NCI-H2227 (cell line): ENCODE measurements at regions not wholly inside any gene's neighbourhood (a gene's known extent, or its start where the extent isn't known, plus 50 kb on each side); places are given as distances from the start of the nearest gene placed in this dataset.
"Not testable (repeated sequence)": the region's sequence is repeated elsewhere in the genome, so short reads cannot be mapped to it uniquely, and the experiment has no call there.

Experiments used
- DNase-seq: peaks from one replicate; lab custom pipeline; 2025; ENCODE audit not compliant: unreplicated experiment; lab: John Stamatoyannopoulos, UW

- no peak for DNase-seq
Observed at GRCh38 chr9:82489201-82489821, 500.7 kb downstream of the SPATA31D1 start.

GRCh38 chr9:82490019-82490499, 501.5 kb downstream of the SPATA31D1 start:
- no peak for DNase-seq

GRCh38 chr9:82490821-82491220, 502.2 kb downstream of the SPATA31D1 start:
- DNase-seq: not testable (repeated sequence)

GRCh38 chr9:82491604-82492003, 503.0 kb downstream of the SPATA31D1 start:
- no peak for DNase-seq

GRCh38 chr9:82492274-82492673, 503.7 kb downstream of the SPATA31D1 start:
- no peak for DNase-seq

- DNase-seq: no peak
Observed at GRCh38 chr9:82495884-82496777, 507.6 kb downstream of the SPATA31D1 start.

- no peak for DNase-seq
Observed at GRCh38 chr9:82498541-82499317, 510.2 kb downstream of the SPATA31D1 start.

GRCh38 chr9:82499337-82499736, 510.8 kb downstream of the SPATA31D1 start:
- no peak for DNase-seq

GRCh38 chr9:82504620-82505019, 516.0 kb downstream of the SPATA31D1 start:
- no peak for DNase-seq

- no peak for DNase-seq
Observed at GRCh38 chr9:82511626-82512025, 523.1 kb downstream of the SPATA31D1 start.

GRCh38 chr9:82512728-82513127, 524.2 kb downstream of the SPATA31D1 start:
- DNase-seq: no peak

- DNase-seq: no peak
Observed at GRCh38 chr9:82513242-82513751, 524.7 kb downstream of the SPATA31D1 start.

GRCh38 chr9:82513976-82514735, 525.6 kb downstream of the SPATA31D1 start:
- no peak for DNase-seq

- DNase-seq: no peak
Observed at GRCh38 chr9:82518868-82519267, 530.3 kb downstream of the SPATA31D1 start.

GRCh38 chr9:82519332-82519731, 530.8 kb downstream of the SPATA31D1 start:
- DNase-seq: no peak

- DNase-seq: no peak
Observed at GRCh38 chr9:82524407-82524806, 535.8 kb downstream of the SPATA31D1 start.

- DNase-seq: no peak
Observed at GRCh38 chr9:82526577-82526976, 536.4 kb downstream of the RASEF start.

- no peak for DNase-seq
Observed at GRCh38 chr9:82531795-82532194, 531.1 kb downstream of the RASEF start.

GRCh38 chr9:82532504-82533180, 530.3 kb downstream of the RASEF start:
- DNase-seq: no peak

- no peak for DNase-seq
Observed at GRCh38 chr9:82535432-82535998, 527.4 kb downstream of the RASEF start.
